SKM-1 treated with dmso at 0.1 percent for 144 hours (cell line): ENCODE measurements at regions not wholly inside any gene's neighbourhood (a gene's known extent, or its start where the extent isn't known, plus 50 kb on each side); places are given as distances from the start of the nearest gene placed in this dataset.
A peak's percentile ranks its signal among the peaks of the same experiment; 100 is the strongest.

Source experiments
- DNase-seq: peaks from one replicate; lab custom pipeline; 2025; ENCODE audit not compliant: unreplicated experiment; lab: John Stamatoyannopoulos, UW

- no peak for DNase-seq
Observed at GRCh38 chr4:32991663-32992062, 2271.5 kb downstream of the PCDH7 start.

GRCh38 chr4:32994981-32995881 lies 2275.1 kb downstream of the PCDH7 start:
- DNase-seq: no peak

- no peak for DNase-seq
Observed at GRCh38 chr4:33013282-33013681, 2293.1 kb downstream of the PCDH7 start.

- no peak for DNase-seq
Observed at GRCh38 chr4:33025236-33025635, 2305.1 kb downstream of the PCDH7 start.

- no peak for DNase-seq
Observed at GRCh38 chr4:33029976-33030375, 2309.8 kb downstream of the PCDH7 start.

- no peak for DNase-seq
Observed at GRCh38 chr4:33031328-33031727, 2311.2 kb downstream of the PCDH7 start.

- DNase-seq: no peak
Observed at GRCh38 chr4:33037464-33037863, 2317.3 kb downstream of the PCDH7 start.

- no peak for DNase-seq
Observed at GRCh38 chr4:33045334-33045733, 2325.2 kb downstream of the PCDH7 start.

GRCh38 chr4:33052241-33052640 lies 2332.1 kb downstream of the PCDH7 start:
- DNase-seq: no peak

GRCh38 chr4:33054161-33054560 lies 2334.0 kb downstream of the PCDH7 start:
- DNase-seq: no peak

- no peak for DNase-seq
Observed at GRCh38 chr4:33054656-33055196, 2334.6 kb downstream of the PCDH7 start.

GRCh38 chr4:33057736-33058135 lies 2337.6 kb downstream of the PCDH7 start:
- DNase-seq: no peak

GRCh38 chr4:33058998-33059397 lies 2338.8 kb downstream of the PCDH7 start:
- DNase-seq: no peak

GRCh38 chr4:33060674-33061542 lies 2340.7 kb downstream of the PCDH7 start:
- peak; percentile 60 for DNase-seq

GRCh38 chr4:33061727-33062126 lies 2341.6 kb downstream of the PCDH7 start:
- DNase-seq: no peak

- no peak for DNase-seq
Observed at GRCh38 chr4:33062155-33062806, 2342.1 kb downstream of the PCDH7 start.

- no peak for DNase-seq
Observed at GRCh38 chr4:33063241-33063640, 2343.1 kb downstream of the PCDH7 start.

- no peak for DNase-seq
Observed at GRCh38 chr4:33064238-33064637, 2344.1 kb downstream of the PCDH7 start.

GRCh38 chr4:33065749-33066148 lies 2345.6 kb downstream of the PCDH7 start:
- DNase-seq: no peak

- no peak for DNase-seq
Observed at GRCh38 chr4:33067221-33067620, 2347.1 kb downstream of the PCDH7 start.

GRCh38 chr4:33068539-33068938 lies 2348.4 kb downstream of the PCDH7 start:
- no peak for DNase-seq
